ENCODE measurements at regions not wholly inside any gene's neighbourhood (a gene's known extent, or its start where the extent isn't known, plus 50 kb on each side); places are given as distances from the start of the nearest gene placed in this dataset.

DNA sequence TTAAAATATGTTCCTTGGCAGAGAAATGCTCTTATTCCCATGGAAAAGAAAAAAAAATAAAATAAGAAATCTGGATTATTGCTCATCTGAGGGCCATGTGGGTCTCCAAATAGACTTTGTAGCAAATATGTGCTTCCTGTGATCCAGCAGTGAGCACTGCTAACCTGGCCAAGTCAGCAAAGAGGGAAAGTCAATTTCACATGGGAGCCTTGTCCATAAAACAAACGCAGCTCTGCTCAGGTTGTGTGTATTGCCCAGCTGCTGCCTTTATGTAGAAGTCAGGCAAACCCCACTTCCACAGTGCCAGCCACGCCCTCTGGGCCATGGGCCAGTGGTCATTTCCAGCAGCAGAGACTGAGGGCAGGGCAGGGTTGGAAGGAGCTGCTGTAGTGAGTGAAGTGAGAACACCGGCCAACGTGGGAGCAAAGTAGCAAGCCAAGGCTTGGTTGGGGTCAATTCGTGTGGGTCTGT is 174.3 kb downstream of the LYPLAL1 start:
- Histone ChIP-seq H3K27me3 (no peaks in the 10 kb centered on the region), H3K9me3 (no peaks in the 10 kb centered on the region), H3K36me3 (no peaks in the 10 kb centered on the region), H3K27ac (no peak overlapping the region), H3K4me3 (no peak overlapping the region), H3K4me1 (no peaks in the 10 kb centered on the region)
- WGBS (ENCODE audit: insufficient coverage, low coverage, low lambda C conversion rate, missing lambda C conversion rate): 46% methylated on average over 3 of the region's 5 CpGs
- intact Hi-C loops (cut with DNase I): no loop called here
- ATAC-seq (peak; percentile 39 to 54 (median 50)), DNase-seq (peak; percentile 21 to 54 (median 41))
- TF ChIP-seq, protein P1, sequence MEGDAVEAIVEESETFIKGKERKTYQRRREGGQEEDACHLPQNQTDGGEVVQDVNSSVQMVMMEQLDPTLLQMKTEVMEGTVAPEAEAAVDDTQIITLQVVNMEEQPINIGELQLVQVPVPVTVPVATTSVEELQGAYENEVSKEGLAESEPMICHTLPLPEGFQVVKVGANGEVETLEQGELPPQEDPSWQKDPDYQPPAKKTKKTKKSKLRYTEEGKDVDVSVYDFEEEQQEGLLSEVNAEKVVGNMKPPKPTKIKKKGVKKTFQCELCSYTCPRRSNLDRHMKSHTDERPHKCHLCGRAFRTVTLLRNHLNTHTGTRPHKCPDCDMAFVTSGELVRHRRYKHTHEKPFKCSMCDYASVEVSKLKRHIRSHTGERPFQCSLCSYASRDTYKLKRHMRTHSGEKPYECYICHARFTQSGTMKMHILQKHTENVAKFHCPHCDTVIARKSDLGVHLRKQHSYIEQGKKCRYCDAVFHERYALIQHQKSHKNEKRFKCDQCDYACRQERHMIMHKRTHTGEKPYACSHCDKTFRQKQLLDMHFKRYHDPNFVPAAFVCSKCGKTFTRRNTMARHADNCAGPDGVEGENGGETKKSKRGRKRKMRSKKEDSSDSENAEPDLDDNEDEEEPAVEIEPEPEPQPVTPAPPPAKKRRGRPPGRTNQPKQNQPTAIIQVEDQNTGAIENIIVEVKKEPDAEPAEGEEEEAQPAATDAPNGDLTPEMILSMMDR (IDR thresholded peaks at IDR 0.05): no peak
- TF ChIP-seq POLR2A (IDR thresholded peaks at IDR 0.05): no peak

DNA sequence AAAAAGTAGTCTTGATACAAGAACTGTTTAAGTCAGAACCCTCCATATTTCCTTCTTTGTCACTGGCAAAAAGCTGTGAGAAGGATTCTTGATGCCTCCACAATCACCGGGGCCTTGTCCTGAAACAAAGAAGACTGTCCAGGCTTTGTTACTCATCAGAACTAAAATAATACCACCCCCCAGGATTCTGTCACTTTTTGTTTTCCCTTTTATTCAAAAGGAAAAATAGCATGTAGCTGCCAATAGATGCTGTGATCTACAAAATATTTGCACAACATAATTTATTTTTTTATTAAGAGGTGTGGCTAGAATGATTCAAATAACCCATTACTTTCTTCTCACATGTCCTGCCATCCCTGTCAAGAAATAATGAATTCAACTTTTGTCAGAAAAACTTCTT is 173.7 kb downstream of the LYPLAL1 start:
- TF ChIP-seq, protein P1 (IDR thresholded peaks at IDR 0.05): no peak
- no peak for TF ChIP-seq POLR2A (IDR thresholded peaks at IDR 0.05)
- WGBS (ENCODE audit: insufficient coverage, low coverage, low lambda C conversion rate, missing lambda C conversion rate): 67% methylated on average over 1 of the region's 1 CpG
- Histone ChIP-seq H3K36me3 (no peaks in the 10 kb centered on the region), H3K27me3 (no peaks in the 10 kb centered on the region), H3K27ac (no peak overlapping the region), H3K4me3 (no peak overlapping the region), H3K4me1 (no peaks in the 10 kb centered on the region), H3K9me3 (no peaks in the 10 kb centered on the region)
- ATAC-seq: no peak
- no peak for DNase-seq
- intact Hi-C loops (cut with DNase I): no loop called here

DNA sequence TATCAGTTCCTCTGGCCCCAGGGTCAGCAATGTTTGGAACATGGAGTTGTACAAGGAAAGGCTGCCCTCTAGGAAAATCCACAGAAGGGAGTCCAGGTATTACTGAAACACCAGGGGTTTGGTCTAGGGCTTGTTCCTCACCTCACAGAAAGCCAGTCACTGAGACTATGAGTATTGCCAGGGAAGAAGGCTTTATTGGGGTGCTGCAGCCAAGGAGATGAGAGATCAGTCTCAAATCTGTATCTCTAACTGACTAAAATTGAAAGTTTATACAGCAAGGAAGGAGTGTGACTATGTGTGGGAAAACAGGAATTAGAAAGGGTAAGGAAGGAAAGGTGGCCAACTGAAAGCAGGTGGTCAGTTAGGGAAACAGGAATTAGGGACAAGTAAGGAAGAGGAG is 172.3 kb downstream of the LYPLAL1 start:
- intact Hi-C loops (cut with DNase I): no loop called here

DNA sequence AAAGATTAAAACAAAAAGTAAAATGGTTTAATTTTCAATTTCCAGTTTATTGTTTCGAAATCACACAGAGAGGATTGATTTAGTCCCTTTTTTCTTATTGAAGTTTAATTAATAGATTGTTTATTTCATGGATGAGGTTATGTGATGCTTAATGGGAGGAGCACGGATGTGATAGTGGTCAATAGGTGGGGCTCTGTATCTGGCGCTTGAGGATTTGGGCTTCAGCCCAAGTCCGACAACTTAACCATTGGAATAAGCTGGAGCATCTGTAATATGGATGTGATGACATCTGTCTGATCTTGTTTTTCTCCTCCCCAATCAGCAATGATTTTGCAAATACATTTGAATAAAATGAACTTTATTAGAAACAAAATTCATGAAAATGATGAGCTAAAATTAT is 169.2 kb downstream of the LYPLAL1 start:
- ATAC-seq (no peak), DNase-seq (no peak)
- Histone ChIP-seq H3K36me3 (no peaks in the 10 kb centered on the region), H3K27me3 (no peaks in the 10 kb centered on the region), H3K4me3 (no peak overlapping the region), H3K27ac (no peak overlapping the region), H3K4me1 (no peaks in the 10 kb centered on the region), H3K9me3 (no peaks in the 10 kb centered on the region)
- intact Hi-C loops (cut with DNase I): no loop called here
- TF ChIP-seq, protein P1 (IDR thresholded peaks at IDR 0.05): no peak
- TF ChIP-seq POLR2A (IDR thresholded peaks at IDR 0.05): no peak
- 87% methylated on average over 4 of the region's 4 CpGs for WGBS (ENCODE audit: insufficient coverage, low coverage, low lambda C conversion rate, missing lambda C conversion rate)

More for the DNA sequence above, 172.3 kb downstream of the LYPLAL1 start:
- no peak for DNase-seq
- Histone ChIP-seq H3K9me3 (no peaks in the 10 kb centered on the region), H3K4me3 (no peak overlapping the region), H3K27ac (no peak overlapping the region), H3K36me3 (no peaks in the 10 kb centered on the region), H3K4me1 (no peaks in the 10 kb centered on the region), H3K27me3 (no peaks in the 10 kb centered on the region)
- TF ChIP-seq POLR2A (IDR thresholded peaks at IDR 0.05): no peak
- TF ChIP-seq, protein P1 (IDR thresholded peaks at IDR 0.05): no peak
- ATAC-seq: no peak

DNA sequence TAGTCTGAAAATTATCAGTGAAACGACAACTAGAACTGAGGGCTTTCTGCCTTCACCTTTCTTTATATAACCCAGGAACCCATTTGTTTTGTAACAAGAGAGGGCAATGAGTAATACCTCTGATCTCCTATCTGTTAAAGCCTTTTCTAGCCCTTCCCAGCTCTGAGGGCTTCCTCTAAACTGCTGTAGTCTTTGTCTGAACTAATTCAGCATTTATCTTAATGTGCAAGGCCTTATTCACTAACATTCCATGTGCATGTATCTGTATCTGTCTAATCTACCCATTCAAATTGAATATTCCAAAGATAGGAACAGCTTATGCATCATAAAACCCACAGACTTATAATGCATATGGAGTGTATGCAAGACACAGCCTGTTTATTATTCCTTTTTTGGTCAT is 167.1 kb downstream of the LYPLAL1 start:
- 87% methylated on average over 1 of the region's 1 CpG for WGBS (ENCODE audit: insufficient coverage, low coverage, low lambda C conversion rate, missing lambda C conversion rate)
- Histone ChIP-seq H3K27ac (no peak overlapping the region), H3K9me3 (no peaks in the 10 kb centered on the region), H3K27me3 (no peaks in the 10 kb centered on the region), H3K4me1 (no peaks in the 10 kb centered on the region), H3K36me3 (no peaks in the 10 kb centered on the region), H3K4me3 (no peak overlapping the region)
- no peak for ATAC-seq
- no peak for DNase-seq
- intact Hi-C loops (cut with DNase I): no loop called here
- no peak for TF ChIP-seq POLR2A (IDR thresholded peaks at IDR 0.05)
- TF ChIP-seq, protein P1 (IDR thresholded peaks at IDR 0.05): no peak
